Neural crest cell (in vitro differentiated cells): ENCODE measurements at regions not wholly inside any gene's neighbourhood (a gene's known extent, or its start where the extent isn't known, plus 50 kb on each side); places are given as distances from the start of the nearest gene placed in this dataset.
A peak's percentile ranks its signal among the peaks of the same experiment; 100 is the strongest.
"Not testable (repeated sequence)": the region's sequence is repeated elsewhere in the genome, so short reads cannot be mapped to it uniquely, and the experiment has no call there.

Experiments used
- DNase-seq: peaks from one replicate; pipeline ENCODE4 v3.0.0; 2021; ENCODE audit warnings: low read depth, mixed read lengths, low spot score
- H3K27ac Mint-ChIP-seq: one replicate; pipeline ENCODE4 v1.8.0; 2021; ENCODE audit warnings: mild to moderate bottlenecking, mixed read lengths; ENCODE audit not compliant: unreplicated experiment
- H3K27me3 Mint-ChIP-seq: 2 replicates; pipeline ENCODE4 v1.8.0; 2021; ENCODE audit warnings: low read depth, mild to moderate bottlenecking, mixed read lengths
- H3K36me3 Mint-ChIP-seq: 2 replicates; pipeline ENCODE4 v1.8.0; 2021; ENCODE audit warnings: low read depth, mild to moderate bottlenecking, mixed read lengths
- H3K4me1 Mint-ChIP-seq: 2 replicates; pipeline ENCODE4 v1.8.0; 2021; ENCODE audit warnings: mixed read lengths
- H3K4me3 Mint-ChIP-seq: one replicate; pipeline ENCODE4 v1.8.0; 2021; ENCODE audit warnings: mild to moderate bottlenecking, mixed read lengths
- H3K9me3 Mint-ChIP-seq: 2 replicates; pipeline ENCODE4 v1.8.0; 2021; ENCODE audit warnings: mixed read lengths
- TF ChIP-seq, protein P1 (sequence below): fragments of 200-600 bp; sonication (generic); conservative IDR thresholded peaks from 2 replicates; pipeline ENCODE4 v1.5.0; 2021; ENCODE audit warnings: antibody characterized with exemption, mild to moderate bottlenecking

DNA sequence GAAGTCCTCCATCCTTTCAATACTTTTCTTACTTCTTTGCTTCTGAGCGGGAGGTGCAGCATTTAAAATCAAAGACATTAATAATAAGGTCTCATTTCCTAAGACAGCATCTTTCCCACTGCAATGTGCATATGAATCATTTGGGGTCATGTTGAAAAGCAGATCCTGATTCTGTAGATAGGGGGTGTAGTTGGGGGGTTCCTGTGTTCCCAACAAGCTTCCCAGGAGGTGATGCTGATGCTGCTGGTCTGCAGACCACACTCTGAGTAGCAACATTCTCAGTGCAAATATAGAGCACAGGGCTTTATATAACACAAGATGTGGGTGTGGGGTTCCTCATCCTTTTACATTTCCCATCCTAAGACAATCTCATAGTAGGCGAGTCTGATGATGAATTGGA is 126.5 kb upstream of the PALM2AKAP2 start:
- no peak overlapping the region for H3K4me3 Mint-ChIP-seq
- DNase-seq = no peak
- H3K36me3 Mint-ChIP-seq = no peaks in the 10 kb centered on the region
- TF ChIP-seq, protein P1, sequence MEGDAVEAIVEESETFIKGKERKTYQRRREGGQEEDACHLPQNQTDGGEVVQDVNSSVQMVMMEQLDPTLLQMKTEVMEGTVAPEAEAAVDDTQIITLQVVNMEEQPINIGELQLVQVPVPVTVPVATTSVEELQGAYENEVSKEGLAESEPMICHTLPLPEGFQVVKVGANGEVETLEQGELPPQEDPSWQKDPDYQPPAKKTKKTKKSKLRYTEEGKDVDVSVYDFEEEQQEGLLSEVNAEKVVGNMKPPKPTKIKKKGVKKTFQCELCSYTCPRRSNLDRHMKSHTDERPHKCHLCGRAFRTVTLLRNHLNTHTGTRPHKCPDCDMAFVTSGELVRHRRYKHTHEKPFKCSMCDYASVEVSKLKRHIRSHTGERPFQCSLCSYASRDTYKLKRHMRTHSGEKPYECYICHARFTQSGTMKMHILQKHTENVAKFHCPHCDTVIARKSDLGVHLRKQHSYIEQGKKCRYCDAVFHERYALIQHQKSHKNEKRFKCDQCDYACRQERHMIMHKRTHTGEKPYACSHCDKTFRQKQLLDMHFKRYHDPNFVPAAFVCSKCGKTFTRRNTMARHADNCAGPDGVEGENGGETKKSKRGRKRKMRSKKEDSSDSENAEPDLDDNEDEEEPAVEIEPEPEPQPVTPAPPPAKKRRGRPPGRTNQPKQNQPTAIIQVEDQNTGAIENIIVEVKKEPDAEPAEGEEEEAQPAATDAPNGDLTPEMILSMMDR = no peak
- H3K9me3 Mint-ChIP-seq = no peaks in the 10 kb centered on the region
- no peaks in the 10 kb centered on the region for H3K4me1 Mint-ChIP-seq
- H3K27ac Mint-ChIP-seq = no peak overlapping the region
- peaks cover 4% of the 10 kb centered on the region for H3K27me3 Mint-ChIP-seq

DNA sequence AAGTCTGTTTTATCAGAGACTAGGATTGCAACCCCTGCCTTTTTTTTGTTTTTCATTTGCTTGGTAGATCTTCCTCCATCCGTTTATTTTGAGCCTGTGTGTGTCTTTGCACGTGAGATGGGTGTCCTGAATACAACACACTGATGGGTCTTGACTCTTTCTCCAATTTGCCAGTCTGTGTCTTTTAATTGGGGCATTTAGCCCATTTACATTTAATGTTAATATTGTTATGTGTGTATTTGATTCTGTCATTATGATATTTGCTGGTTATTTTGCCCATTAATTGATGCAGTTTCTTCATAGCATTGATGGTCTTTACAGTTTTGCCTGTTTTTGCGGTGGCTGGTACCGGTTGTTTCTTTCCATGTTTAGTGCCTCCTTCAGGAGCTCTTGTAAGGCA is 116.0 kb upstream of the PALM2AKAP2 start:
- H3K36me3 Mint-ChIP-seq = peaks cover 19% of the 10 kb centered on the region
- not testable (repeated sequence) for H3K27me3 Mint-ChIP-seq, H3K27ac Mint-ChIP-seq, DNase-seq, H3K4me3 Mint-ChIP-seq
- peaks cover 13% of the 10 kb centered on the region for H3K4me1 Mint-ChIP-seq
- peaks cover 14% of the 10 kb centered on the region for H3K9me3 Mint-ChIP-seq

DNA sequence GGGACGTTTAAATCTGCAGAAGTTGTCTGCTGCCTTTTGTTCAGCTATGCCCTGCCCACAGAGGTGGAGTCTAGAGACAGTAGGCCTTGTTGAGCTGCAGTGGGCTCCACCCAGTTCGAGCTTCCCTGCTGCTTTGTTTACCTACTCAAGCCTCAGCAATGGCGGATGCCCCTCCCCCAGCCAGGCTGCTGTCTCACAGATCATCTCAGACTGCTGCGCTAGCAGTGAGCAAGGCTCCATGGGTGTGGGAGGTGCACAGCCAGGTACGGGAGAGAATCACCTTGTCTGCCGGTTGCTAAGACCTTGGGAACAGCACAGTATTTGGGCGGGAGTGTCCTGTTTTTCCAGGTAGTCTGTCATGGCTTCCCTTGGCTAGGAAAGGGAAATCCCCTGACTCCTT is 114.3 kb upstream of the PALM2AKAP2 start:
- Mint-ChIP-seq H3K4me1 (peaks cover 13% of the 10 kb centered on the region), H3K36me3 (peaks cover 19% of the 10 kb centered on the region), H3K9me3 (peaks cover 14% of the 10 kb centered on the region)
- peak; percentile 7 for DNase-seq
- H3K27ac Mint-ChIP-seq, H3K4me3 Mint-ChIP-seq, H3K27me3 Mint-ChIP-seq: not testable (repeated sequence)

DNA sequence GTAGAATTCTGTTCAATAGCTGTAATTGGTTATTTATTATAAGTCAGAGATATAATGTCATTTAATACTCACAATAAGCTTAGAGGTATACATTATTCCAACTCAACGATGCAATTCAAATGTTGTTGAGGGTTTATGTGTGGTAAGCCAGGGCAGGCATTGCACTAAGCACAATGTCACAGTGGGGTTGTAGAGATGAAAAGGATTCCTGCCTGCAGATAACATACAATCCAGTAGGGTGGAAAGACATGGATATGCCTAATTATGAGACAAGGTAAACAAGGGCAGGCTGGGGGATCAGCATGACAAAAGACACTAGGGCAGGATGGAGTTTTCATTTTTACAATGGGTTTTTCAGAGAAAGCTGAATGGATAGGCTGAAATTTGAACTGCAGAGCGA is 98.7 kb upstream of the PALM2AKAP2 start:
- H3K27ac Mint-ChIP-seq = no peak overlapping the region
- no peak for DNase-seq
- H3K4me1 Mint-ChIP-seq = no peaks in the 10 kb centered on the region
- H3K4me3 Mint-ChIP-seq = no peak overlapping the region
- TF ChIP-seq, protein P1 = no peak
- H3K27me3 Mint-ChIP-seq = peaks cover 5% of the 10 kb centered on the region
- no peaks in the 10 kb centered on the region for H3K36me3 Mint-ChIP-seq
- peaks cover 2% of the 10 kb centered on the region for H3K9me3 Mint-ChIP-seq

DNA sequence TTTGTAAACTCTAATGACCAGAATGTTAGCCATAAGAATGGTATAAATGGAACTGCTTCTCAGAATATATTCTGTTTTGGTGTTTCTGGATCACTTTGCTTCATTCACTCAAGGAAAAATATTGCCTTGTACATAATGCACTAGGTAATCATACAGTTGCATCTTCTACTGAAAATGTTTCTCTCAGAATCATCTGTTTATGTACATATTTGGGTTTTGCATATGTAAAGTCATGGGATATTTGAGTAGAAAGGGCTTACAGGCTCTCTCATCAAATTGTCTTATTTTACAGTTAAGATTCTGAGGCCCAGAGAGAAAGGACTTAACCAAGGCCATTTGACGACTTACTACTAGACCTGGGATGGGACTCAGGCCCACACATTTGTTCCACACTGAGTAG is 97.8 kb upstream of the PALM2AKAP2 start:
- TF ChIP-seq, protein P1 = no peak
- no peak for DNase-seq
- peaks cover 2% of the 10 kb centered on the region for H3K9me3 Mint-ChIP-seq
- H3K4me3 Mint-ChIP-seq = no peak overlapping the region
- H3K36me3 Mint-ChIP-seq = no peaks in the 10 kb centered on the region
- H3K4me1 Mint-ChIP-seq = no peaks in the 10 kb centered on the region
- H3K27me3 Mint-ChIP-seq = no peaks in the 10 kb centered on the region
- no peak overlapping the region for H3K27ac Mint-ChIP-seq

DNA sequence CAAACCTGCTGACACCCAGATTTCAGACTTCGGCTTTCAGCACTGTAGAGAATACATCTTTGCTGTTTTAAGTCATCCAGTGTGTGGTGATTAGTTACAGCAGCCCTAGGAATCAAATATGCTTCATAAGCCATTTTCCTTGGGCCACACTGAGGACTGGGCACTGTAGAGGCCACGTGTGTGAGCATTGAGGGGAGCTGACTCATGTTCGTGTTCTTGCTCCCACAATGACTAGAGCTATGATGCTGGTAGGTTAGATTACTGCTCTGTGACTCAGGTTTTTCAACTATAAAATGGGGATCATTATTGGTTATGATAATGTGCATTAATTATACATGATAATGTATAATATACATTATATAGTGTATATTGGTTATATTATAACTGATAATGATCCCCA is 96.5 kb upstream of the PALM2AKAP2 start:
- TF ChIP-seq, protein P1 = no peak
- no peaks in the 10 kb centered on the region for H3K27me3 Mint-ChIP-seq
- no peak overlapping the region for H3K4me3 Mint-ChIP-seq
- no peaks in the 10 kb centered on the region for H3K36me3 Mint-ChIP-seq
- H3K27ac Mint-ChIP-seq = no peak overlapping the region
- no peak for DNase-seq
- no peaks in the 10 kb centered on the region for H3K4me1 Mint-ChIP-seq
- peaks cover 6% of the 10 kb centered on the region for H3K9me3 Mint-ChIP-seq

DNA sequence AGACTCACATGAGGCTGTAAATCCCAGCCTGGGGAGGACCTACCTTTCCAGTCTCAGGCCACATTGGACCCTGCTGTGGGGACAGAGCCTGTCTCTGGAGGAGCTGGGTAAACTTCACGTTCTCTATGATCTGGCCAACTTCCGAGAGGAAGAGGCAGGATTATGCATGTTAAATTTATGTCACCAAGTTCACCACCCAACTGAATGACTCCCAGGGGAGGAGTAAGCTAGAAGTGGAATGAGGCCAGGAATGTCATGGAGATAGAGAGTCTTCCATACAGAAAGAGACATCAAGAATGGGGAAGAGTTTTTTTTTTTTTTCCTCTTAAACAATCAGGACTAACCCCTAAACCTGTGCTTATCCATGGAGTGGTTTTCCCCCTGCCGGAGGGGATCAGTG is 90.3 kb upstream of the PALM2AKAP2 start:
- DNase-seq = no peak
- H3K9me3 Mint-ChIP-seq = peaks cover 10% of the 10 kb centered on the region
- H3K4me3 Mint-ChIP-seq = no peak overlapping the region
- H3K27me3 Mint-ChIP-seq = peaks cover 3% of the 10 kb centered on the region
- H3K27ac Mint-ChIP-seq = no peak overlapping the region
- TF ChIP-seq, protein P1 = no peak
- no peaks in the 10 kb centered on the region for H3K36me3 Mint-ChIP-seq
- H3K4me1 Mint-ChIP-seq = no peaks in the 10 kb centered on the region
